ENCODE measurements at regions not wholly inside any gene's neighbourhood (a gene's known extent, or its start where the extent isn't known, plus 50 kb on each side); places are given as distances from the start of the nearest gene placed in this dataset.

GRCh38 chr5:98518754-98519153, 254.7 kb upstream of the RGMB start:
- TF ChIP-seq POLR2A (IDR thresholded peaks at IDR 0.05; ENCODE audit: low read depth, low read length): no peak
- TF ChIP-seq POLR2AphosphoS5 (IDR thresholded peaks at IDR 0.05; ENCODE audit: low read depth, low read length): no peak

Measured in GM12892 (cell line).